ENCODE measurements at regions not wholly inside any gene's neighbourhood (a gene's known extent, or its start where the extent isn't known, plus 50 kb on each side); places are given as distances from the start of the nearest gene placed in this dataset.
"Not testable (repeated sequence)": the region's sequence is repeated elsewhere in the genome, so short reads cannot be mapped to it uniquely, and the experiment has no call there.

GRCh38 chr9:75551861-75552260, 338.6 kb upstream of the PCSK5 start:
- no peak for TF ChIP-seq CTCF (IDR thresholded peaks at IDR 0.05; ENCODE audit: low read depth, low read length)

DNA sequence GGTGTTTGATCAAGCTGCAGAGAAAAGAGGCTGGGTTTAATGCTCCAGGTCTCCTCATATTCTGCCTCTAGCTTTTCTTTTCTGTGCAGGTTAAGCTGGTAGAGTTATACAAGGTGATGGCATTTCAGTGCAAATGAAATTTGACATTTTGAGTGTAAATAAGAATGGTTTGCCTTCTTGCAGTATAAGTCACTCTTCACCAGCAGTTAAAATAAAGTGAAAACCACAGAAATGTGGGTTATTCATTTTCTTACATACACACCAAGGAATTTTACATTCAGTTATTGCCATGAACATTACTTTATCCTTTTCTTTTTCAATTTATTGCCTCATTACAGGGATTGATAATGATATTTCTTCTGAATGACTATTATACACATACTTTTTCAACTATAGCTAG, 337.5 kb upstream of the PCSK5 start:
- TF ChIP-seq CTCF (IDR thresholded peaks at IDR 0.05; ENCODE audit: low read depth, low read length): no peak

More at GRCh38 chr9:75551861-75552260, 338.6 kb upstream of the PCSK5 start:
- H3K4me3 ChIP-seq (ENCODE audit: low read depth, low read length): no peak overlapping the region

DNA sequence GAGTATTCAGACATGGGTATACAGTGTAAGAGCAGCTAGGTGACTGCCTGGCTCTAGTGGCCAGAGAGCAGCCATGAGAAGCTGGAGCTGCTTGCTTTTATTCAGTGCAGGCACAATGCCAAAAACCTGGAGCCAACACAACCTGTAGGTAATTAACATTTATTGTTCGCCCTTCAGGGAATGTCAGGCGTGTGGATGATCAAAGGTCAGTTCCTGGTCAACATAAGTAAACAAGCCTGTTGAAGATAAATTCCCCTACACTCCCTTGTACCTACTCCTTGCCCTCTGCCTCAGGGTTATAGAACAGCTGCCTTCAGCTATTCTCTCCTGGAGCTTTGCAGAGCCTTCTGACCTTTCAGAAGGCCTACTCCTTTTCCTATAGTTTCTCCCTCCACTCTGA, 323.7 kb upstream of the PCSK5 start:
- not testable (repeated sequence) for H3K4me3 ChIP-seq (ENCODE audit: low read depth, low read length)

More for the DNA sequence above, 337.5 kb upstream of the PCSK5 start:
- H3K4me3 ChIP-seq (ENCODE audit: low read depth, low read length): no peak overlapping the region

GRCh38 chr9:75570538-75570937, 319.9 kb upstream of the PCSK5 start:
- no peak for TF ChIP-seq CTCF (IDR thresholded peaks at IDR 0.05; ENCODE audit: low read depth, low read length)

GRCh38 chr9:75574569-75574968, 315.9 kb upstream of the PCSK5 start:
- no peak overlapping the region for H3K4me3 ChIP-seq (ENCODE audit: low read depth, low read length)
- TF ChIP-seq CTCF (IDR thresholded peaks at IDR 0.05; ENCODE audit: low read depth, low read length): no peak

More at GRCh38 chr9:75570538-75570937, 319.9 kb upstream of the PCSK5 start:
- H3K4me3 ChIP-seq (ENCODE audit: low read depth, low read length): no peak overlapping the region

- no peak overlapping the region for H3K4me3 ChIP-seq (ENCODE audit: low read depth, low read length)
- TF ChIP-seq CTCF (IDR thresholded peaks at IDR 0.05; ENCODE audit: low read depth, low read length): no peak
Observed at GRCh38 chr9:75582870-75583269, 307.6 kb upstream of the PCSK5 start.

DNA sequence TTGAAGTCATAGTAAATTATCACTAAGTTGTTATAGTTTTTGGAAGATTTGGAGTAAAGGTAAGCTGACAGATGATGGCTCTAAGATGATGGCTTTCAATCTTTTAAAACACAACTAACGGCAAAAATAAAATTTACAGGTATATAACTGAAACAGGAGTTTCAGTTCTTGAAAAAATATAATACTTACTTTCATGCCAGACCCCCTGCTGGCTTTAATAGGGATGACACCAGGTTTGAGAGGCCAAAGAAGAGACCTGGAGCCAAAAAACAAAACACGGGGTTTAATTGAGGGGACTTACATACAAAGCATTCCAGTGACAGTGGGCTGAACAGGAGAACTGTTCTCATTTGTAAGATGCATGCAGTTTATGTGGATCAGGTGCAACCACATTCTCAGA, 301.7 kb upstream of the PCSK5 start:
- no peak for TF ChIP-seq CTCF (IDR thresholded peaks at IDR 0.05; ENCODE audit: low read depth, low read length)
- no peak overlapping the region for H3K4me3 ChIP-seq (ENCODE audit: low read depth, low read length)

GRCh38 chr9:75589497-75589896, 301.0 kb upstream of the PCSK5 start:
- no peak overlapping the region for H3K4me3 ChIP-seq (ENCODE audit: low read depth, low read length)
- TF ChIP-seq CTCF (IDR thresholded peaks at IDR 0.05; ENCODE audit: low read depth, low read length): no peak

Measured in WI38 (cell line).